ENCODE measurements at regions not wholly inside any gene's neighbourhood (a gene's known extent, or its start where the extent isn't known, plus 50 kb on each side); places are given as distances from the start of the nearest gene placed in this dataset.

GRCh38 chr16:65339062-65339461 lies 217.2 kb upstream of the CDH11 start:
- TF ChIP-seq EZH2 (IDR thresholded peaks at IDR 0.05; ENCODE audit: borderline replicate concordance, insufficient read depth, low read depth, low read length, poor library complexity, severe bottlenecking) (no peak), CTCF (IDR thresholded peaks at IDR 0.05) (no peak)
